ENCODE measurements at regions not wholly inside any gene's neighbourhood (a gene's known extent, or its start where the extent isn't known, plus 50 kb on each side); places are given as distances from the start of the nearest gene placed in this dataset.

DNA sequence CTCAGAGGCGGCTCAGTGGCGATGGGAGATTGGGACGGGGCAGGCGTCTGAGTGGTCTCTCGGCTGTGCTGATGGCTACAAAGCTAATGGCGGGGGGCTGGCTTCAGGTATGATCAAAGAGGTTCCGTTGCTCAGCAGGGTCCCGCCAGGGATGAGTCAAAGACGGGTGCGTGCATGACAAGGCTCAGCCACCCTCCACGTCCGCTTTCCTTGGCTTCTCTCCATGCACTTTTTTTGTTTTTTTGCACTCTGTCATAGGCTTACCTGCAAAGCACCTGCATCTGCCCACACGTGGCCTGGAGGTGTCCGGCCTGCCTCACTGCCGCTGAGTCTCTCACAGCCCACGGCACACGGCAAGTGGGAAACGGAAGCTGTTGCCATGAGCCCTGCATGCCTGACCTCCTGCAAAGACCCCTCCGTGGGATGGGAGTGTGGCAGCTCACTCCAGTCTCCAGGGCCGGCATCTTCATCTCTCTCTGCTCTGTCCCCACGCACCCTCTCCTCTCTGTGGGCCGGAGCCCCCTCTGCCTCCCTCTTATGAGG is 85.5 kb upstream of the ZNF469 start:
- TF ChIP-seq EZH2phosphoT487 (IDR thresholded peaks at IDR 0.05; ENCODE audit: insufficient read depth, low read depth): no peak
- no peak for TF ChIP-seq EZH2 (IDR thresholded peaks at IDR 0.05; ENCODE audit: insufficient read depth, poor library complexity, severe bottlenecking)

Data from GM23248 (cell line).